ENCODE measurements at regions not wholly inside any gene's neighbourhood (a gene's known extent, or its start where the extent isn't known, plus 50 kb on each side); places are given as distances from the start of the nearest gene placed in this dataset.

DNA sequence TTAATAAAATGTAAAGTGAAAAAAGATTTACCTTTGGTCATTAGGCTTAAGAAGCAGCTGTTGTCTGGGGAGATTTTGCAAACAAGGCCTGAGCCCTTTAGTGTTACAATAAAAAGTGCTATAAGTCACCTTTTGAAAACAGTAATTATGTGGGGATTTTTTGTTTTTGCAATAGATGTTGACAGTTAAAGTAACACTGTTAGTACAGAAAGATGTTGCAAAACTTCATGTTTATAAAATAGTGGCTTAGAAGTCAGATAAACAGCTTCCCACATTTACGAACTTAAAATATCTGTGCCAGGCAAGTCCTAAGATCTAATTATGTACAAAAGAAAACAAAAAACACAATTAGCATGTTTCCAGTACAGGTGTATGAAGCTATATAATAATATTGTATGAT lies 138.0 kb upstream of the IRS2 start (continued):
- TF ChIP-seq E2F8 (IDR thresholded peaks at IDR 0.05; ENCODE audit: low read depth, partially characterized antibody) (no peak), FIP1L1 (IDR thresholded peaks at IDR 0.05; ENCODE audit: low read depth, low read length, poor library complexity, severe bottlenecking) (no peak)

DNA sequence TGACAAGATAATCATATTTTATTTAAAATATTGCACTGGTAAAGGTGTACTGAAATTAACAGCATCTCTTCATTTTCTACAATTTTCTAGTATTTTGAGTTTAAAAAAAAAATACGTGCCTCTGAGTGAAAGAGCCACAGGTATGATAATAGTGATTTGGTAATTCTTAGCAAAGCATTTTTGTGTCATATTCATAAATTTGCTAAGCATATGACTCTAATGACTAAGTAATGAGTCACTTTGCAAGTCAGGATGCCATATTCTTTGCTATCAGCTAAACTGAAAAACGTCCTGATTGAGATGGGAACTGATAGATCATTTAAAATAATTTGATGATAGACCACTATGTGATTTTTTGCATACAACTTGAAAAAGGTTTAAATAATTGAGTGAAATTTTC lies 136.1 kb upstream of the IRS2 start:
- WGBS (ENCODE audit: insufficient coverage, low coverage, missing lambda C conversion rate) = 0% methylated on average over 2 of the region's 2 CpGs
- Histone ChIP-seq H3K9me3 (replicated peaks; ENCODE audit: control insufficient read depth, insufficient read depth, low read depth, low read length) (no peaks in the 10 kb centered on the region), H3K4me2 (ENCODE audit: insufficient read depth, low read length) (no peak overlapping the region), H3K79me2 (ENCODE audit: control insufficient read depth, insufficient read depth, low read length) (no peaks in the 10 kb centered on the region), H3K36me3 (ENCODE audit: control insufficient read depth, insufficient read depth, low read length) (no peaks in the 10 kb centered on the region), H4K20me1 (replicated peaks; ENCODE audit: control insufficient read depth, insufficient read depth, low read length) (no peaks in the 10 kb centered on the region), H3K9ac (ENCODE audit: insufficient read depth in 1 of 2, low read depth in 2 of 2, low read length in 2 of 2) (no peak overlapping the region), H3K4me3 (no peak overlapping the region), H3K4me1 (replicated peaks in 1 of 2; ENCODE audit: control insufficient read depth in 2 of 2, insufficient read depth in 2 of 2, low read length in 2 of 2) (no peaks in the 10 kb centered on the region; a peak in 1 of 5 replicates), H3K27me3 (ENCODE audit: control insufficient read depth in 2 of 2, insufficient read depth in 2 of 2, low read length in 2 of 2) (peaks cover 0 to 5% of the 10 kb centered on the region in 2 experiments; a peak in 1 of 5 replicates), H3K9me1 (ENCODE audit: control insufficient read depth, insufficient read depth, low read length) (no peaks in the 10 kb centered on the region), H3K27ac (ENCODE audit: extremely low read depth, low read depth, low read length) (no peak overlapping the region), H2AFZ (ENCODE audit: low read depth, low read length) (no peak overlapping the region)
- ChIA-PET POLR2A (no interaction called here), CTCF (ENCODE audit: low intra/inter-chr PET ratio) (no interaction called here)
- in situ Hi-C loops (cut with MboI) (no loop called here), intact Hi-C loops (cut with micrococcal nuclease) (no loop called here)
- FAIRE-seq (no peak), DNase-seq (ENCODE audit: extremely low read depth in 1 of 4, low spot score in 3 of 4) (no peak), ATAC-seq (no peak)
- no TSS peak for BruUV-seq (replicated peaks)
- TF ChIP-seq YBX1 (IDR thresholded peaks at IDR 0.05) = no peak
- TF ChIP-seq FOSL1 (tag; conservative IDR thresholded peaks at IDR 0.05) = peak; percentile 55
- TF ChIP-seq CEBPB (tag; IDR thresholded peaks at IDR 0.05) = no peak
